ENCODE measurements at regions not wholly inside any gene's neighbourhood (a gene's known extent, or its start where the extent isn't known, plus 50 kb on each side); places are given as distances from the start of the nearest gene placed in this dataset.

DNA sequence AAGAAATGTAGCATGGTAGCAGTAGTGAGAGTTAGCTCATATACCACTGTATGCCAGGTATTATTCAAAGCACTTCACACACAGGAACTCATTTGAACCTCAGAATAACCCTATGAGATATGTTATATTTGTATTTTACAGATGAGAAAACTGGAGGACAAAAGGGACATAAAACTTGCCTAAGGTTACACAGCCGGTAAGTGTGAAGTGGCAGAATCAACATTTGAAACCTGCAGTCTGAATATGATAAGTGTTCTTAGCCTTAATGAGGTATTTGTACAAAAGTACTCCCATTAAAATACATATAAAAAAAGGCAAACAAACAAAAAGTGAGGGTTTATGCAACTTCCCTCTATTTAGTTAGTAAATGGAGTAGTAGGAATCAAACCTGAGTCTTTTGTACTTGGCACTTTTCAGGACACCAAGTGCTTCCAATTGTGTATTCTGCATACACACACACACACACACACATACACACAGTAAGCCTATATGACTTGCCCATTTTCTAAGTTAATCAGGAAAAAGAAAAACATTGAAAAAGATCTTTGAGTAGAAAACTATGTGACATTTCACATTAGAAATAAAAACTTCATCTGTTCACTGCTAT is 223.9 kb upstream of the FOLH1 start:
- Histone ChIP-seq H4K5ac (ENCODE audit: low read depth, low read length) (no peak overlapping the region), H4K20me1 (ENCODE audit: insufficient read depth, low read length) (no peaks in the 10 kb centered on the region), H3K18ac (ENCODE audit: low read depth, low read length) (no peak overlapping the region), H2AK5ac (ENCODE audit: low read depth, low read length) (no peak overlapping the region), H3K56ac (ENCODE audit: extremely low read depth, insufficient read depth, low read length) (no peak overlapping the region), H3K9ac (ENCODE audit: low read depth, low read length) (no peak overlapping the region), H3K14ac (replicated peaks; ENCODE audit: low read depth, low read length) (no peak overlapping the region), H3K27me3 (ENCODE audit: control insufficient read depth, insufficient read depth, low read length) (no peaks in the 10 kb centered on the region), H3K79me1 (ENCODE audit: low read depth in 1 of 2, low read length in 2 of 2) (no peaks in the 10 kb centered on the region), H3K36me3 (ENCODE audit: control insufficient read depth, insufficient read depth, low read length) (no peaks in the 10 kb centered on the region), H3K9me3 (ENCODE audit: control insufficient read depth, insufficient read depth, low read length) (no peaks in the 10 kb centered on the region), H2AFZ (replicated peaks; ENCODE audit: low read length, poor library complexity) (no peak overlapping the region), H3K4ac (ENCODE audit: low read depth, low read length) (no peak overlapping the region), H4K91ac (ENCODE audit: insufficient read depth, low read depth, low read length) (no peak overlapping the region), H2BK5ac (ENCODE audit: low read depth, low read length, poor library complexity, severe bottlenecking) (no peak overlapping the region), H3K27ac (ENCODE audit: insufficient read depth, low read length) (no peak overlapping the region), H3K4me1 (ENCODE audit: control insufficient read depth, insufficient read depth, low read length) (no peaks in the 10 kb centered on the region), H2AK9ac (replicated peaks; ENCODE audit: low read depth, low read length, poor library complexity) (no peak overlapping the region), H4K8ac (ENCODE audit: low read depth in 2 of 2, low read length in 2 of 2) (no peak overlapping the region), H2BK15ac (ENCODE audit: low read depth, low read length) (no peak overlapping the region), H3K4me2 (ENCODE audit: low read depth, low read length) (no peak overlapping the region), H2BK20ac (ENCODE audit: low read depth, low read length) (no peak overlapping the region), H3K23ac (ENCODE audit: low read depth, low read length) (no peak overlapping the region), H3K4me3 (ENCODE audit: insufficient read depth, low read depth, low read length) (no peak overlapping the region), H2BK120ac (ENCODE audit: low read depth, low read length) (no peak overlapping the region), H3K9me1 (ENCODE audit: insufficient read depth, low read length) (no peaks in the 10 kb centered on the region)
- in situ Hi-C loops (cut with MboI; ENCODE audit: low sequenced_read_pairs) (no loop called here), intact Hi-C loops (cut with micrococcal nuclease) (no loop called here), dilution Hi-C loops (cut with HindIII; ENCODE audit: low sequenced_read_pairs, unreplicated experiment) (no loop called here)
- POLR2A ChIA-PET (ENCODE audit: unreplicated experiment) = no interaction called here
- ATAC-seq (ENCODE audit: low read depth) (no peak), DNase-seq (no peak)
- TF ChIP-seq SMC3 (IDR thresholded peaks at IDR 0.05; ENCODE audit: low read depth, low read length) = no peak
- no peak for TF ChIP-seq RFX5 (IDR thresholded peaks at IDR 0.05; ENCODE audit: low read depth, low read length)
- TF ChIP-seq BHLHE40 (IDR thresholded peaks at IDR 0.05; ENCODE audit: low read depth, low read length) = no peak
- no CpG with 5 or more reads among the region's 1 CpG for WGBS, 2 experiments (ENCODE audit: extremely low coverage in 2 of 2, insufficient read length in 1 of 2)
- CTCF ChIA-PET = no interaction called here
- BruUV-seq (replicated peaks) = no TSS peak

Data from IMR-90 (cell line).